ENCODE measurements at regions not wholly inside any gene's neighbourhood (a gene's known extent, or its start where the extent isn't known, plus 50 kb on each side); places are given as distances from the start of the nearest gene placed in this dataset.
"Not testable (repeated sequence)": the region's sequence is repeated elsewhere in the genome, so short reads cannot be mapped to it uniquely, and the experiment has no call there.

DNA sequence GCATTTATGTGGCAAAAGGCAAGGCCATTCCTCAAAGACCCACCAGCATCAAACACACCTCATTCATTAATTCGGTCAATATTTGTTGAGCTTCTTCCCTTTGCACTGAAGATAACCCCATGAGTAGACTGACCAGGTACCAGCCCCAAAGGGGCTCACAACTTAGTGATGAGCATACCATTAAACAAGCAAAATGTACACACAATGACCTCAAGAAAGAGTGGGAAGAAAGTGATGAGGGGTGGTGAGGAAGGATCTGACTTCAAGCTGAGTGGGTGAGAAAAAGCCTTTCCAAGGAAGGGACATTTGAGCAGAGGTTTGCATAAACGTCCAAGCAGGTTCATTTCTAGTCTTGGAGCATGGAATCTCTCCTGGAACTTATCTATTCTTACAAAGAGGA lies 562.5 kb downstream of the TOX3 start:
- H3K4me3 ChIP-seq (ENCODE audit: low read length in 2 of 2): no peak overlapping the region
- H3K27ac ChIP-seq (ENCODE audit: low read length): no peak overlapping the region
- H3K9ac ChIP-seq (ENCODE audit: low read length in 2 of 2): no peak overlapping the region
- no peaks in the 10 kb centered on the region for H3K9me3 ChIP-seq (ENCODE audit: control insufficient read depth in 2 of 2, low read length in 2 of 2)
- H3K27me3 ChIP-seq (ENCODE audit: control insufficient read depth in 1 of 2, insufficient read depth in 2 of 2, low read length in 2 of 2): no peaks in the 10 kb centered on the region
- H3K4me1 ChIP-seq (ENCODE audit: control insufficient read depth, insufficient read depth, low read length): no peaks in the 10 kb centered on the region
- H3K36me3 ChIP-seq (ENCODE audit: control insufficient read depth in 2 of 2, insufficient read depth in 2 of 2, low read length in 2 of 2): no peaks in the 10 kb centered on the region

DNA sequence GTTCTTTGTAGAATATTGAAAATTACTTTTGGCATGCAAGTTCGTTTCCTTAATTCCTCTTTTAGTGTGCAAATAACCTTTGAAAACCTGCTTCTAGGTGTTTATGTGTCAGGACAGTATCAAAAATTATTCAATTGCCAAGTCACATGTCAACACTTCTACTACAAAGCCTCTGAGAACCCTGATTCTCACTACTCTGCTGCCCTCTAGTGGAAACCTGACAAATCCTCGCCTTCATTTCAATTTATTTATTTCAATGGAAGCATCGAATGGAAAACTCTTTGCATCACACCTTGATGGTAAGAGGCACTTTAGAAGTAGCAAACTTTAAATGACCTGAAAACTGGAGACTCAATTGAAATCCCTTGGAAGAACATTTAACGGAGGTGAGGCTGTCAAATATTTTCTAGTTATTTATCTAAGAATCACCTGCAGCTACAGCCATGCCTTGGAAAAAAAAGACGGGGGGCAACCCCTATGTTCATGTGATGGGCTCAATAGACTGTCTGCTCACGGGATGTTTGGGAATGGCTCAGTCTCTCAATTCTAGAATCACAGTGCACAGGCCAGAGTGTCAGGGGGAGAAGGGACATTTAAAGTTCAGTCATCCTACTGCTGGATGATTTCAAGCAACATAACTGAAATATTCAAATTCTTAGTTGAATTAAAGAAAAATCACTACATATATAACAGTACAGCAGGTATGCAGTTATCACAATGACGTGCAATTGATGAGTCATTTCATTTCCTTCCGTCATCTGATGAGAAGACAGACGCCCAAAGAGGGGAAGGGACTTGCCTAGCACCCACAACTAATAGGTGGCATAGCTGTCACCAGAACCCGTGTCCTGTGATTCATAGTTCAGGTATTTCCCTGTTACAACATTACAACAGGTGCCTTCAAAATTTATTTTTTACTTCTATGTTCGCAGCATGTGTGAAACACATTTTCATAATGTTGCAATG lies 563.9 kb downstream of the TOX3 start:
- no peaks in the 10 kb centered on the region for H3K27me3 ChIP-seq (ENCODE audit: control insufficient read depth in 1 of 2, insufficient read depth in 2 of 2, low read length in 2 of 2)
- H3K4me3 ChIP-seq (ENCODE audit: low read length in 2 of 2): no peak overlapping the region
- H3K4me1 ChIP-seq (ENCODE audit: control insufficient read depth, insufficient read depth, low read length): no peaks in the 10 kb centered on the region
- no peak overlapping the region for H3K9ac ChIP-seq (ENCODE audit: low read length in 2 of 2)
- no peaks in the 10 kb centered on the region for H3K9me3 ChIP-seq (ENCODE audit: control insufficient read depth in 2 of 2, low read length in 2 of 2)
- H3K36me3 ChIP-seq (ENCODE audit: control insufficient read depth in 2 of 2, insufficient read depth in 2 of 2, low read length in 2 of 2): no peaks in the 10 kb centered on the region
- H3K27ac ChIP-seq (ENCODE audit: low read length): no peak overlapping the region

DNA sequence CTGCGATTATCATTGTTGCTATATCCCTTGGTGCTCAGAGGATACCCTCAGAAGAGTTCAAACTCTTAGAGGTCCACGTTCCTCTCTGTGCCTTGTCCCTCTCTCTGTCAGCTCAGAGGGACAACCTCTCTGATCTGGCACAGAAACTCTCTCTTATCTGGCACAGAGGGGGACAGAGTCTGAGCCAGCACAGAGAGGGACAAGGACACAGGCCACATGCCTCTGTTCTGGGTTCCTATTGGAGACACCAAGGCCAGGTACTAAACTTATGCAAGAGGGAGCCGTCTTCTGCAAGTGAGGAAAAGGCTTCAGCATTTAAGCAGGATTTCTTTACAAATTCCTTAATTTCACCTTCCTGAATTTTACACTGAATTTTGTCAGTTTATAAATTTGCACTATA lies 565.2 kb downstream of the TOX3 start:
- no peak overlapping the region for H3K9ac ChIP-seq (ENCODE audit: low read length in 2 of 2)
- H3K9me3 ChIP-seq (ENCODE audit: control insufficient read depth in 2 of 2, low read length in 2 of 2): no peaks in the 10 kb centered on the region
- no peaks in the 10 kb centered on the region for H3K36me3 ChIP-seq (ENCODE audit: control insufficient read depth in 2 of 2, insufficient read depth in 2 of 2, low read length in 2 of 2)
- H3K4me1 ChIP-seq (ENCODE audit: control insufficient read depth, insufficient read depth, low read length): no peaks in the 10 kb centered on the region
- no peak overlapping the region for H3K27ac ChIP-seq (ENCODE audit: low read length)
- no peak overlapping the region for H3K4me3 ChIP-seq (ENCODE audit: low read length in 2 of 2)
- H3K27me3 ChIP-seq (ENCODE audit: control insufficient read depth in 1 of 2, insufficient read depth in 2 of 2, low read length in 2 of 2): no peaks in the 10 kb centered on the region

GRCh38 chr16:51977506-51977905 lies 569.4 kb downstream of the TOX3 start:
- not testable (repeated sequence) for H3K27ac ChIP-seq (ENCODE audit: low read length); H3K4me1 ChIP-seq (ENCODE audit: control insufficient read depth, insufficient read depth, low read length); H3K36me3 ChIP-seq (ENCODE audit: control insufficient read depth in 2 of 2, insufficient read depth in 2 of 2, low read length in 2 of 2); H3K27me3 ChIP-seq (ENCODE audit: control insufficient read depth in 1 of 2, insufficient read depth in 2 of 2, low read length in 2 of 2); H3K9me3 ChIP-seq (ENCODE audit: control insufficient read depth in 2 of 2, low read length in 2 of 2); H3K4me3 ChIP-seq (ENCODE audit: low read length in 2 of 2); H3K9ac ChIP-seq (ENCODE audit: low read length in 2 of 2)

- H3K27me3 ChIP-seq (ENCODE audit: control insufficient read depth in 1 of 2, insufficient read depth in 2 of 2, low read length in 2 of 2): no peaks in the 10 kb centered on the region
- no peak overlapping the region for H3K9ac ChIP-seq (ENCODE audit: low read length in 2 of 2)
- H3K9me3 ChIP-seq (ENCODE audit: control insufficient read depth in 2 of 2, low read length in 2 of 2): no peaks in the 10 kb centered on the region
- H3K4me1 ChIP-seq (ENCODE audit: control insufficient read depth, insufficient read depth, low read length): no peaks in the 10 kb centered on the region
- H3K4me3 ChIP-seq (ENCODE audit: low read length in 2 of 2): no peak overlapping the region
- H3K36me3 ChIP-seq (ENCODE audit: control insufficient read depth in 2 of 2, insufficient read depth in 2 of 2, low read length in 2 of 2): no peaks in the 10 kb centered on the region
- H3K27ac ChIP-seq (ENCODE audit: low read length): no peak overlapping the region
Measured at GRCh38 chr16:51971184-51971583, 575.8 kb downstream of the TOX3 start.

DNA sequence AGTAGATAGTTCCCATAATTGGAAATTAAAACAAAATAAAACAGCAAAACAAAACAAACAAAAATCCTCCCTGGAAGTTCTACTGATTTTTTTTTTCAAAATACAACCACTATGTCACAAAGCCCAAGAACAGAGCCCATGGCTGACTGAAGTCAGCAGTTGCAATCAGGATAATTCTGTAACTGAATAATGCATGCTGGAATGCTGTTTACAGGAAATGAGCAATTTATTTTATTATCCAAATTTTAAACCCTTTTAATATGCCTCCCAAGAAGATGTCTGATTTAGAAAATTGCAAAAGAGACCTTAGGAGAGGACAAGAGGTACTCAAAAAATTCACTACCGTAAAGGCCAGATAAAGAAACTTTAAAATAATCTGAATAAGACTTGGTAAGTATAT lies 578.2 kb downstream of the TOX3 start:
- Histone ChIP-seq H3K27me3 (ENCODE audit: control insufficient read depth in 1 of 2, insufficient read depth in 2 of 2, low read length in 2 of 2) (no peaks in the 10 kb centered on the region), H3K27ac (ENCODE audit: low read length) (no peak overlapping the region), H3K36me3 (ENCODE audit: control insufficient read depth in 2 of 2, insufficient read depth in 2 of 2, low read length in 2 of 2) (no peaks in the 10 kb centered on the region), H3K4me1 (ENCODE audit: control insufficient read depth, insufficient read depth, low read length) (no peaks in the 10 kb centered on the region), H3K9ac (ENCODE audit: low read length in 2 of 2) (no peak overlapping the region), H3K9me3 (ENCODE audit: control insufficient read depth in 2 of 2, low read length in 2 of 2) (no peaks in the 10 kb centered on the region), H3K4me3 (ENCODE audit: low read length in 2 of 2) (no peak overlapping the region)

DNA sequence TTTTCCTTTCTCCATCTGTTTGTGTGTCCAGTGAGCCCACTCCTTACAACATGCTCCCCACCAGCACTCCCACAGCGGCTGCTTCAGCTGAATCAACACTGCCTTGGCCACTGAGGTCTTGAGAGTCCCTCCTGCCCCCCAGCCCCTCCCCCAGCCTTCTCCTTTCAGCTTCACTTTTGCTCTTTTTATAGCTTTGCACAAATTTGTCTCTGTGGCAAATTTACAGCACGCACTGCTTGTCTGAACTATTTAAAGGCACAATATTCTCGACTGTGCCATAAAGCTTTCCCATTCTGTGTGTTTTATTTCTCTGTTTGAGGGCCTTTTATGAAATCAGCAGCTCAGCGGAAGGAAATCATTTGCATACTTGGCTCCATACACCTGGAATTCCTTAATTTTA lies 579.3 kb downstream of the TOX3 start:
- no peak overlapping the region for H3K4me3 ChIP-seq (ENCODE audit: low read length in 2 of 2)
- H3K36me3 ChIP-seq (ENCODE audit: control insufficient read depth in 2 of 2, insufficient read depth in 2 of 2, low read length in 2 of 2): no peaks in the 10 kb centered on the region
- H3K9ac ChIP-seq (ENCODE audit: low read length in 2 of 2): no peak overlapping the region
- H3K27ac ChIP-seq (ENCODE audit: low read length): no peak overlapping the region
- H3K4me1 ChIP-seq (ENCODE audit: control insufficient read depth, insufficient read depth, low read length): no peaks in the 10 kb centered on the region
- H3K9me3 ChIP-seq (ENCODE audit: control insufficient read depth in 2 of 2, low read length in 2 of 2): no peaks in the 10 kb centered on the region
- no peaks in the 10 kb centered on the region for H3K27me3 ChIP-seq (ENCODE audit: control insufficient read depth in 1 of 2, insufficient read depth in 2 of 2, low read length in 2 of 2)

DNA sequence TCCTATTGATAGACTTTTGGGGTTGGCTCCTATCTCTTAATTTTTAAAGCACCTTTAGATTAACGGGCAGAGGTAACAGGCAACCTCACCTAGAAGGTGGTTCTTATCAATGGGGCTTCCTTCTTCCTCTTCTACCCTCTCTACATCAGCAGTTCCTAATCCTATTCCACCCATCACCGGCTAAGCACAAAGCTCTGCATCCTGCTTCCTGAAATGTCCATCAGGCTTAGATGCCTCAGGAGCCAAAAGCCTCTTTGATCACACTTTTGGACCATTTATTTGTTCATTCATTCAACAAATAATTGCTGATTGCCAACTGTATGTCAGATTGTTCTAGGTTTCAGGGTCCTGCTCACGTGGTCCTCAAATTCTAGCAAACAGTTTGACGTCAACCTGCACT lies 586.0 kb downstream of the TOX3 start:
- no peaks in the 10 kb centered on the region for H3K36me3 ChIP-seq (ENCODE audit: control insufficient read depth in 2 of 2, insufficient read depth in 2 of 2, low read length in 2 of 2)

GRCh38 chr16:51953286-51953985 lies 593.5 kb downstream of the TOX3 start:
- no peaks in the 10 kb centered on the region for H3K4me1 ChIP-seq (ENCODE audit: control insufficient read depth, insufficient read depth, low read length)
- H3K4me3 ChIP-seq (ENCODE audit: low read length in 2 of 2): no peak overlapping the region
- H3K9me3 ChIP-seq (ENCODE audit: control insufficient read depth in 2 of 2, low read length in 2 of 2): no peaks in the 10 kb centered on the region
- H3K36me3 ChIP-seq (ENCODE audit: control insufficient read depth in 2 of 2, insufficient read depth in 2 of 2, low read length in 2 of 2): no peaks in the 10 kb centered on the region
- no peak overlapping the region for H3K27ac ChIP-seq (ENCODE audit: low read length)
- no peak overlapping the region for H3K9ac ChIP-seq (ENCODE audit: low read length in 2 of 2)
- no peaks in the 10 kb centered on the region for H3K27me3 ChIP-seq (ENCODE audit: control insufficient read depth in 1 of 2, insufficient read depth in 2 of 2, low read length in 2 of 2)

More for the DNA sequence above, 586.0 kb downstream of the TOX3 start:
- Histone ChIP-seq H3K27me3 (ENCODE audit: control insufficient read depth in 1 of 2, insufficient read depth in 2 of 2, low read length in 2 of 2) (no peaks in the 10 kb centered on the region), H3K9me3 (ENCODE audit: control insufficient read depth in 2 of 2, low read length in 2 of 2) (no peaks in the 10 kb centered on the region), H3K4me3 (ENCODE audit: low read length in 2 of 2) (no peak overlapping the region), H3K27ac (ENCODE audit: low read length) (no peak overlapping the region), H3K4me1 (ENCODE audit: control insufficient read depth, insufficient read depth, low read length) (no peaks in the 10 kb centered on the region), H3K9ac (ENCODE audit: low read length in 2 of 2) (no peak overlapping the region)

DNA sequence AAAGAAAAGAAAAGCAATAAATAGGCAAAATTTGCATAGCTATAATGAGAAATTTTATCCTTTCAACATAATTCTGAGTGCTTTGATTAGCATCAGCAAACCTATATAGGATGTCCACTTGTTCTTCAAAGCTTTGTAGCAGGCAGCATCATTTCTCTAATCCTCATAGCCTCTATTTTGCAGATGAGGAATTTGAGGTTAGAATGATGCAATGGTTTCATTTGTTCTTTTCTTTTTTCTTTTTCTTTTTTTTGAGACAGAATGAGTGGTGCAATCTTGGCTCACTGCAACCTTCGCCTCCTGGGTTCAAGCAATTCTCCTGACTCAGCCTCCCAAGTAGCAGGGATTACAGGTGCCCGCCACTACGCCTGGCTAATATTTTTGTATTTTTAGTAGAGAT lies 594.4 kb downstream of the TOX3 start:
- Histone ChIP-seq H3K4me1 (ENCODE audit: control insufficient read depth, insufficient read depth, low read length) (no peaks in the 10 kb centered on the region), H3K36me3 (ENCODE audit: control insufficient read depth in 2 of 2, insufficient read depth in 2 of 2, low read length in 2 of 2) (no peaks in the 10 kb centered on the region)

More for the DNA sequence above, 594.4 kb downstream of the TOX3 start:
- no peaks in the 10 kb centered on the region for H3K9me3 ChIP-seq (ENCODE audit: control insufficient read depth in 2 of 2, low read length in 2 of 2)
- no peak overlapping the region for H3K9ac ChIP-seq (ENCODE audit: low read length in 2 of 2)
- H3K27me3 ChIP-seq (ENCODE audit: control insufficient read depth in 1 of 2, insufficient read depth in 2 of 2, low read length in 2 of 2): no peaks in the 10 kb centered on the region
- no peak overlapping the region for H3K27ac ChIP-seq (ENCODE audit: low read length)
- H3K4me3 ChIP-seq (ENCODE audit: low read length in 2 of 2): no peak overlapping the region

Measured in stomach smooth muscle (tissue), 2 donors.